IMR-90 (cell line): ENCODE measurements at regions not wholly inside any gene's neighbourhood (a gene's known extent, or its start where the extent isn't known, plus 50 kb on each side); places are given as distances from the start of the nearest gene placed in this dataset.

Experiments used
- ATAC-seq: fragments of 200-7000 bp; cut with Tn5 transposase; 2 replicates; pipeline ENCODE4 v1.9.1; 2020; ENCODE audit warnings: low read depth, mild to moderate bottlenecking, moderate library complexity
- BruUV-seq: library from RNA; stranded (reverse); fragments of 400-500 nt; replicated peaks from 2 replicates; lab custom pipeline; 2021; lab: Mats Ljungman, UMichigan
- CTCF ChIA-PET: fragments of 300-600 bp; formaldehyde crosslinking; extraction: SDS; loops from one replicate; lab custom pipeline; 2021; ENCODE audit warnings: antibody characterized with exemption; lab: Yijun Ruan, JAX
- POLR2A ChIA-PET: fragments of 300-600 bp; sonication (Branson Sonifier 250); formaldehyde crosslinking; loops from one replicate; lab custom pipeline; 2022; ENCODE audit warnings: antibody characterized with exemption; ENCODE audit not compliant: unreplicated experiment; lab: Charles Lee
- DNase-seq: peaks from one replicate; pipeline ENCODE4 v3.0.0; 2013
- H2AFZ ChIP-seq: replicated peaks from 2 replicates; pipeline ENCODE3; 2013; ENCODE audit warnings: low read length, mild to moderate bottlenecking; ENCODE audit not compliant: poor library complexity
- H2AK5ac ChIP-seq: 2 replicates; pipeline ENCODE4 v1.6.1; 2013; ENCODE audit warnings: low read depth, low read length, inconsistent platforms
- H2AK9ac ChIP-seq: replicated peaks from 2 replicates; pipeline ENCODE3; 2013; ENCODE audit warnings: mild to moderate bottlenecking, low read depth, low read length, moderate library complexity; ENCODE audit not compliant: poor library complexity
- H2BK120ac ChIP-seq: 2 replicates; pipeline ENCODE4 v1.6.1; 2013; ENCODE audit warnings: low read depth, low read length, inconsistent platforms
- H2BK15ac ChIP-seq: 3 replicates; pipeline ENCODE4 v1.6.1; 2013; ENCODE audit warnings: low read depth, low read length, inconsistent platforms
- H2BK20ac ChIP-seq: 2 replicates; pipeline ENCODE4 v1.6.1; 2013; ENCODE audit warnings: low read depth, mild to moderate bottlenecking, inconsistent platforms, low read length, moderate library complexity
- H2BK5ac ChIP-seq: 2 replicates; pipeline ENCODE4 v1.6.1; 2013; ENCODE audit warnings: mild to moderate bottlenecking, low read depth, low read length, inconsistent platforms; ENCODE audit not compliant: poor library complexity, severe bottlenecking
- H3K14ac ChIP-seq: replicated peaks from 2 replicates; pipeline ENCODE4 v1.6.1; 2013; ENCODE audit warnings: low read depth, low read length, inconsistent platforms
- H3K18ac ChIP-seq: 2 replicates; pipeline ENCODE4 v1.6.1; 2013; ENCODE audit warnings: low read depth, low read length, control low read depth
- H3K23ac ChIP-seq: 2 replicates; pipeline ENCODE4 v1.6.1; 2013; ENCODE audit warnings: low read depth, low read length, inconsistent platforms
- H3K27ac ChIP-seq: 2 replicates; pipeline ENCODE4 v1.5.1; 2013; ENCODE audit warnings: mild to moderate bottlenecking, control low read depth, low read length; ENCODE audit not compliant: insufficient read depth
- H3K27me3 ChIP-seq: 2 replicates; pipeline ENCODE4 v1.6.1; 2013; ENCODE audit warnings: low read length; ENCODE audit not compliant: control insufficient read depth, insufficient read depth
- H3K36me3 ChIP-seq: 2 replicates; pipeline ENCODE4 v1.6.1; 2013; ENCODE audit warnings: low read length, mixed read lengths; ENCODE audit not compliant: control insufficient read depth, insufficient read depth
- H3K4ac ChIP-seq: 2 replicates; pipeline ENCODE4 v1.6.1; 2013; ENCODE audit warnings: low read depth, low read length, inconsistent platforms
- H3K4me1 ChIP-seq: 2 replicates; pipeline ENCODE4 v1.6.1; 2013; ENCODE audit warnings: low read length, mixed read lengths; ENCODE audit not compliant: control insufficient read depth, insufficient read depth
- H3K4me2 ChIP-seq: 2 replicates; pipeline ENCODE4 v1.6.1; 2013; ENCODE audit warnings: low read depth, mild to moderate bottlenecking, control low read depth, low read length, moderate library complexity
- H3K4me3 ChIP-seq: 2 replicates; pipeline ENCODE4 v1.5.1; 2013; ENCODE audit warnings: low read depth, mild to moderate bottlenecking, control low read depth, low read length, moderate library complexity; ENCODE audit not compliant: insufficient read depth
- H3K56ac ChIP-seq: 2 replicates; pipeline ENCODE4 v1.6.1; 2013; ENCODE audit warnings: low read length, inconsistent platforms; ENCODE audit not compliant: insufficient read depth; ENCODE audit errors: extremely low read depth
- H3K79me1 ChIP-seq, 2 experiments: 2 replicates each; pipeline ENCODE4 v1.6.1; 2013; ENCODE audit warnings: low read length in 2 of 2, inconsistent platforms in 1 of 2, low read depth in 1 of 2
- H3K9ac ChIP-seq: 2 replicates; pipeline ENCODE4 v1.6.1; 2013; ENCODE audit warnings: low read depth, low read length, control low read depth
- H3K9me1 ChIP-seq: 2 replicates; pipeline ENCODE4 v1.6.1; 2013; ENCODE audit warnings: low read length, inconsistent platforms; ENCODE audit not compliant: insufficient read depth
- H3K9me3 ChIP-seq: 2 replicates; pipeline ENCODE4 v1.6.1; 2013; ENCODE audit warnings: low read length; ENCODE audit not compliant: control insufficient read depth, insufficient read depth
- H4K20me1 ChIP-seq: 2 replicates; pipeline ENCODE4 v1.6.1; 2013; ENCODE audit warnings: low read length, inconsistent platforms; ENCODE audit not compliant: insufficient read depth
- H4K5ac ChIP-seq: 2 replicates; pipeline ENCODE4 v1.6.1; 2013; ENCODE audit warnings: mild to moderate bottlenecking, low read depth, low read length, control low read depth
- H4K8ac ChIP-seq, 2 experiments: 2 replicates each; pipeline ENCODE4 v1.6.1; 2013; ENCODE audit warnings: low read depth in 2 of 2, low read length in 2 of 2, control low read depth in 1 of 2, inconsistent platforms in 1 of 2
- H4K91ac ChIP-seq: 2 replicates; pipeline ENCODE4 v1.6.1; 2013; ENCODE audit warnings: low read depth, low read length, inconsistent platforms; ENCODE audit not compliant: insufficient read depth
- BHLHE40 ChIP-seq: fragments of 150-350 bp; IDR thresholded peaks from 2 replicates; pipeline ENCODE4 v1.6.1; 2016; ENCODE audit warnings: mild to moderate bottlenecking, low read depth, low read length
- CEBPB ChIP-seq: IDR thresholded peaks from 2 replicates; pipeline ENCODE4 v1.6.1; 2012; ENCODE audit warnings: low read depth, low read length, improper control_type of control experiment
- CHD1 ChIP-seq: IDR thresholded peaks from 2 replicates; pipeline ENCODE4 v1.6.1; 2012; ENCODE audit warnings: low read depth, low read length, improper control_type of control experiment
- ELK1 ChIP-seq: fragments of 150-350 bp; IDR thresholded peaks from 2 replicates; pipeline ENCODE4 v1.6.1; 2016; ENCODE audit warnings: low read depth, mild to moderate bottlenecking, low read length, moderate library complexity, borderline replicate concordance
- FOS ChIP-seq: fragments of 150-350 bp; IDR thresholded peaks from 2 replicates; pipeline ENCODE4 v1.6.1; 2016; ENCODE audit warnings: low read depth, low read length
- MAFK ChIP-seq: IDR thresholded peaks from 2 replicates; pipeline ENCODE4 v1.6.1; 2012; ENCODE audit warnings: low read depth, low read length, improper control_type of control experiment
- MAZ ChIP-seq: IDR thresholded peaks from 2 replicates; pipeline ENCODE4 v1.6.1; 2012; ENCODE audit warnings: low read depth, mild to moderate bottlenecking, low read length, improper control_type of control experiment, moderate library complexity, borderline replicate concordance
- NFE2L2 ChIP-seq: fragments of 150-350 bp; IDR thresholded peaks from 2 replicates; pipeline ENCODE4 v1.6.1; 2016; ENCODE audit warnings: low read depth, mild to moderate bottlenecking, low read length
- RAD21 ChIP-seq: IDR thresholded peaks from 2 replicates; pipeline ENCODE4 v1.6.1; 2012; ENCODE audit warnings: low read length, improper control_type of control experiment
- RCOR1 ChIP-seq: IDR thresholded peaks from 2 replicates; pipeline ENCODE4 v1.6.1; 2012; ENCODE audit warnings: mild to moderate bottlenecking, low read length, improper control_type of control experiment; ENCODE audit not compliant: insufficient replicate concordance
- SMC3 ChIP-seq: fragments of 150-350 bp; IDR thresholded peaks from 2 replicates; pipeline ENCODE4 v1.6.1; 2016; ENCODE audit warnings: low read depth, mild to moderate bottlenecking, antibody characterized with exemption, low read length, moderate library complexity
- USF2 ChIP-seq: fragments of 150-350 bp; IDR thresholded peaks from 2 replicates; pipeline ENCODE4 v1.6.1; 2017; ENCODE audit warnings: mild to moderate bottlenecking, antibody characterized with exemption, low read length, low read depth
- WGBS, 2 experiments: methylation state at CpG; one replicate each; pipeline versions ENCODE4 v1.1.5 to v1.1.7; 2013; ENCODE audit warnings: missing lambda C conversion rate in 2 of 2; ENCODE audit not compliant: insufficient read length in 1 of 2; ENCODE audit errors: extremely low coverage in 2 of 2; 5-methylcytosine and 5-hydroxymethylcytosine counted together
- dilution Hi-C: fragments of 300-500 bp; cut with HindIII; formaldehyde crosslinking; loops from one replicate; pipeline ENCODE4 v1.14.3; 2018; ENCODE audit warnings: low sequenced_read_pairs; ENCODE audit not compliant: unreplicated experiment
- in situ Hi-C: fragments of 300-500 bp; cut with MboI; formaldehyde crosslinking; loops from 3 replicates; pipeline ENCODE4 v1.14.3; 2019; ENCODE audit warnings: low sequenced_read_pairs, inconsistent platforms, mixed read lengths
- intact Hi-C: fragments of 100-400 bp; cut with micrococcal nuclease; formaldehyde crosslinking; loops from 2 replicates; pipeline ENCODE4 v1.10.0; 2022
- TF ChIP-seq, protein P1 (sequence below): conservative IDR thresholded peaks from 2 replicates; pipeline ENCODE4 v1.5.1; 2012; ENCODE audit warnings: mild to moderate bottlenecking, low read depth, low read length, improper control_type of control experiment

GRCh38 chr19:30744741-30745475, 372.7 kb downstream of the ZNF536 start:
- no peak for ATAC-seq
- H3K14ac ChIP-seq: no peak overlapping the region
- 77% methylated on average over 4 of the region's 9 CpGs; no CpG with 5 or more reads in 1 of the 2 experiments for WGBS, 2 experiments
- H2BK120ac ChIP-seq: no peak overlapping the region
- TF ChIP-seq MAZ: no peak
- no peak for TF ChIP-seq CEBPB
- TF ChIP-seq ELK1: no peak
- no peak for TF ChIP-seq CHD1
- TF ChIP-seq NFE2L2: no peak
- no peak for TF ChIP-seq RAD21
- no peak for TF ChIP-seq SMC3
- no peak for TF ChIP-seq FOS
- TF ChIP-seq MAFK: no peak
- no peak for TF ChIP-seq USF2
- no peak for TF ChIP-seq BHLHE40
- TF ChIP-seq, protein P1, sequence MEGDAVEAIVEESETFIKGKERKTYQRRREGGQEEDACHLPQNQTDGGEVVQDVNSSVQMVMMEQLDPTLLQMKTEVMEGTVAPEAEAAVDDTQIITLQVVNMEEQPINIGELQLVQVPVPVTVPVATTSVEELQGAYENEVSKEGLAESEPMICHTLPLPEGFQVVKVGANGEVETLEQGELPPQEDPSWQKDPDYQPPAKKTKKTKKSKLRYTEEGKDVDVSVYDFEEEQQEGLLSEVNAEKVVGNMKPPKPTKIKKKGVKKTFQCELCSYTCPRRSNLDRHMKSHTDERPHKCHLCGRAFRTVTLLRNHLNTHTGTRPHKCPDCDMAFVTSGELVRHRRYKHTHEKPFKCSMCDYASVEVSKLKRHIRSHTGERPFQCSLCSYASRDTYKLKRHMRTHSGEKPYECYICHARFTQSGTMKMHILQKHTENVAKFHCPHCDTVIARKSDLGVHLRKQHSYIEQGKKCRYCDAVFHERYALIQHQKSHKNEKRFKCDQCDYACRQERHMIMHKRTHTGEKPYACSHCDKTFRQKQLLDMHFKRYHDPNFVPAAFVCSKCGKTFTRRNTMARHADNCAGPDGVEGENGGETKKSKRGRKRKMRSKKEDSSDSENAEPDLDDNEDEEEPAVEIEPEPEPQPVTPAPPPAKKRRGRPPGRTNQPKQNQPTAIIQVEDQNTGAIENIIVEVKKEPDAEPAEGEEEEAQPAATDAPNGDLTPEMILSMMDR: no peak
- TF ChIP-seq RCOR1: no peak
- no peak overlapping the region for H4K5ac ChIP-seq
- H3K18ac ChIP-seq: no peak overlapping the region
- H3K4me3 ChIP-seq: no peak overlapping the region
- no TSS peak for BruUV-seq
- DNase-seq: no peak
- no peak overlapping the region for H2AFZ ChIP-seq
- intact Hi-C loops: no loop called here
- H3K4me1 ChIP-seq: no peaks in the 10 kb centered on the region
- in situ Hi-C loops: no loop called here
- POLR2A ChIA-PET: no interaction called here
- dilution Hi-C loops: no loop called here
- no peak overlapping the region for H2AK5ac ChIP-seq
- no peaks in the 10 kb centered on the region for H3K9me1 ChIP-seq
- no peak overlapping the region for H2BK5ac ChIP-seq
- no peak overlapping the region for H3K27ac ChIP-seq
- H3K4me2 ChIP-seq: no peak overlapping the region
- CTCF ChIA-PET: no interaction called here
- H2BK15ac ChIP-seq: no peak overlapping the region
- no peaks in the 10 kb centered on the region for H3K79me1 ChIP-seq
- 0 out of 2 replicates have a peak, but pooled peaks cover 1% of the 10 kb centered on the region for H3K9me3 ChIP-seq
- no peak overlapping the region for H3K56ac ChIP-seq
- no peak overlapping the region for H4K8ac ChIP-seq
- H3K9ac ChIP-seq: no peak overlapping the region
- no peaks in the 10 kb centered on the region for H4K20me1 ChIP-seq
- H3K27me3 ChIP-seq: no peaks in the 10 kb centered on the region
- H3K4ac ChIP-seq: no peak overlapping the region
- no peak overlapping the region for H4K91ac ChIP-seq
- H3K36me3 ChIP-seq: no peaks in the 10 kb centered on the region
- no peak overlapping the region for H2AK9ac ChIP-seq
- H2BK20ac ChIP-seq: no peak overlapping the region
- H3K23ac ChIP-seq: no peak overlapping the region
